Ureter (tissue), 1 donor: ENCODE measurements at regions not wholly inside any gene's neighbourhood (a gene's known extent, or its start where the extent isn't known, plus 50 kb on each side); places are given as distances from the start of the nearest gene placed in this dataset.
"Not testable (repeated sequence)": the region's sequence is repeated elsewhere in the genome, so short reads cannot be mapped to it uniquely, and the experiment has no call there.

Source experiments
- DNase-seq: peaks from one replicate; pipeline ENCODE4 v3.0.0-alpha.2; 2020; ENCODE audit warnings: low spot score
- donor health status: DM: yes; HTN: yes; CAD: no.

DNA sequence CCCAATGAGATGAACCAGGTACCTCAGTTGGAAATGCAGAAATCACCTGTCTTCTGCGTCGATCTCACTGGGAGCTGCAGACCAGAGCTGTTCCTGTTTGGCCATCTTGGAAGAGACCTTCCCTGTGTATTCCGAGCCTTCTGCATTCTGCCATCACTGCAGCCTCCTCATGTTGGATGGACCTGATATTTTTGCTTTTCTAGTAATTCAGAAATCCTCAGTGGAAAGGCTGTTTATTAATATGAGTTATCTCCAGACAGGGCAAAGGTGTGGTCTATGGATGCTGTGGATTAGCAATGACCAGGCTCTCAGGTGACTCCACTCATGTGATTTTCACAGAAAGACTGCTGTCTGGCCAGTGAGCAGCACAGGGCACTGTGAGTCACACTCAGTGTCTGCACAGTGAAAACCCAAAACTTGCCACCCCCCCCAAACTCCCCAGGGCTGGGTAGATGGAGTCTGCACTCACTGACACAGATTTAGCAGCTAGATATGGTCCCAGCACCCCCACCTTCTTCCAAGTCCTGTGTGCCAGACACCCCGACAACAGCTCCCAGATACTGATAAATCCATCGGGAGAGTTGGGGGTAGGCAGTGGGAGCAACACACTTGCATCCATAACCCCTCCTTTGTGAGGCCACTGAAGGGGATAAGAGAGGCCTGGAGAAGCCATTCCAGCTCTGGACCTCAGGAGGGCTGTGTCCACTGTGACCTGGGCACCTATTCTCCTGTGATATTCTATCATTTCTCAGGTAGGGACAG lies 75.2 kb upstream of the TOP3B start:
- DNase-seq, result no peak

DNA sequence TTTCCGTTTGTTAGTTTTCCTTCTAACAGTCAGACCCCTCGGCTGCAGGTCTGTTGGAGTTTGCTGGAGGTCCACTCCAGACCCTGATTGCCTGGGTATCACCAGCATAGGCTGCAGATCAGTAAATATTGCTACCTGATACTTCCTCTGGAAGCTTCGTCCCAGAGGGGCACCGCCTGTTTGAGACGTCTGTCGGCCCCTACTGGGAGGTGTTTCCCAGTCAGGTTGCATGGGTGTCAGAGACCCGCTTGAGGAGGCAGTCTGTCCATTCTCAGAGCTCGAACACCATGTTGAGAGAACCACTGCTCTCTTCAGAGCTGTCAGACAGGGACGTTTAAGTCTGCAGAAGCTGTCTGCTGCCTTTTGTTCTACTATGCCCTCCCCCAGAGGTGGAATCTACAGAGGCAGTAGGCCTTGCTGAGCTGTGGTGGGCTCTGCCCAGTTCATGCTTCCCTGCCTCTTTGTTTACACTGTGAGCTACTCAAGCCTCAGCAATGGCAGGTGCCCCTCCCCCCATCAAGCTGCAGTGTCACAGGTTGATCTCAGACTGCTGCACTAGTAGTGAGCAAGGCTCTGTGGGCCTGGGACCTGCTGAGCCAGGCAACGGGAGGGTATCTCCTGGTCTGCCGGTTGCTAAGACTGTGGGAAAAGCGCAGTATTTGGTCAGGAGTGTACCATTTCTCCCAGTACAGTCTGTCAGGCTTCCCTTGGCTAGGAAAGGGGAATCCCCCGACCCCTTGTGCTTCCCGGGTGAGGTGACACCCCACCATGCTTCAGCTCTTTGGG lies 74.4 kb upstream of the TOP3B start:
- not testable (repeated sequence) for DNase-seq

DNA sequence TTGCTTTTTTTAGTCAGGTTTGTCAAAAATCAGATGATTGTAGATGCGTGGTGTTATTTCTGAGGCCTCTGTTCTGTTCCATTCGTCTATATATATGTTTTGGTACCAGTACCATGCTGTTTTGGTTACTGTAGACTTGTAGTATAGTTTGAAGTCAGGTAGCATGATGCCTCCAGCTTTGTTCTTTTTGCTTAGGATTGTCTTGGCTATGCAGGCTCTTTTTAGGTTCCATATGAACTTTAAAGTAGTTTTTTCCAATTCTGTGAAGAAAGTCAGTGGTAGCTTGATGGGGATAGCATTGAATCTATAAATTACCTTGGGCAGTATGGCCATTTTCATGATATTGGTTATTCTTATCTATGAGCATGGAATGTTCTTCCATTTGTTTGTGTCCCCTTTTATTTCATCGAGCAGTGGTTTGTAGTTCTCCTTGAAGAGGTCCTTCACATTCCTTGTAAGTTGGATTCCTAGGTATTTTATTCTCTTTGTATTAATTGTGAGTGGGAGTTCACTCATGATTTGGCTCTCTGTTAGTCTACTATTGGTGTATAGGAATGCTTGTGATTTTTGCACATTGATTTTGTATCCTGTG lies 70.1 kb upstream of the TOP3B start:
- DNase-seq, result not testable (repeated sequence)

DNA sequence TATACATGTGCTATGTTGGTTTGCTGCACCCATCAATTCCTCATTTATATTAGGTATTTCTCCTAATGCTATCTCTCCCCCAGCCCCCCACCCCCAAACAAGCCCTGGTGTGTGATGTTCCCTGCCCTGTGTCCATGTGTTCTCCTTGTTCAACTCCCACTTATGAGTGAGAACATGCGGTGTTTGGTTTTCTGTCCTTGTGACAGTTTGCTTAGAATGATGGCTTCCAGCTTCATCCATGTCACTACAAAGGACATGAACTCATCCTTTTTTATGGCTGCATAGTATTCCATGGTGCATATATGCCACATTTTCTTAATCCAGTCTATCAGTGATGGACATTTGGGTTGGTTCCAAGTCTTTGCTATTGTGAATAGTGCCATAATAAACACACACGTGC lies 68.4 kb upstream of the TOP3B start:
- DNase-seq, result not testable (repeated sequence)

DNA sequence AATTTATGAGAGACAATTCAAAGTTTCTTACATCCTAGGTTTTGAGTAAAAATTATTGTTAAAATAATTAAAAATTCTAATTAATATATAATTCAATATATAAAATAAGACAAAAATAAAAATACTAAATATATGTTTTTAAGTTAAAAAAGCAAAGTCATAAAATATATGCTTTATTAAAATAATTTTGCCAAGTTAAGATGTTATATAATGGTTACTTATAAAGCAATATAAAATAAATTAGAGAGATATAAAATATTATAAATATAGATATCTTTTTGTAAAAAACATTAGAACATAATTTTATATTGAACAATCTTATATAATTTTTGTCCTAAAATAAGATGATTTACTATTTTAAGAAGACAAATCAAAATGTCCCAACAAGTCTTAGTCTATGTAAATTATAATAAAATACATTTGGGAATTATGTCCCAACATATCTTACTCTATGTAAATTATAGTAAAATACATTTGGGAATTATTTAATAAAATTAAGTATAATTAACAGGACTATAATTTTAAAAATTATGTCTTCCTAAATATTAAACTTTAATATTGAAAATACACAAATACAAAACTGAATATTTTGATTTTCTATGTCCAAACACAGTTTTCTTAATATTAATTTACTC lies 67.7 kb upstream of the TOP3B start:
- no peak for DNase-seq

DNA sequence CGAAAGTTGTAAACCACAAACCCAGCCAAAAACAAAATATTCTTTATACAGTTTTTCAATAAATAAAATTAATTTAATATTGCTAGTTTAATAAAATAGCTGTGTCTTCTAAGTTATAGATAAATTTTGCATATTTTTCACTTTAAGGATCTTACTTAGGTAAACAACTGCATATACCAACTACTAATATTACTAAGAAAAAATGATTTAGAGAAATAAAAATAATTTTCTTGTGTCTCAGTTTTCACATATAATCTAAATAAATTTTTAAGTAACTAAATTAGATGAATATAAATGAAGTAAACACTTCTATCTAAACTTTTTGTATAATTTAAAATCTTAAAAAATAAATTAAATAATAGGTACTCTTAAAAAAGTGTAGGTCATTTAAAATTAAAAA lies 67.1 kb upstream of the TOP3B start:
- DNase-seq, result no peak

DNA sequence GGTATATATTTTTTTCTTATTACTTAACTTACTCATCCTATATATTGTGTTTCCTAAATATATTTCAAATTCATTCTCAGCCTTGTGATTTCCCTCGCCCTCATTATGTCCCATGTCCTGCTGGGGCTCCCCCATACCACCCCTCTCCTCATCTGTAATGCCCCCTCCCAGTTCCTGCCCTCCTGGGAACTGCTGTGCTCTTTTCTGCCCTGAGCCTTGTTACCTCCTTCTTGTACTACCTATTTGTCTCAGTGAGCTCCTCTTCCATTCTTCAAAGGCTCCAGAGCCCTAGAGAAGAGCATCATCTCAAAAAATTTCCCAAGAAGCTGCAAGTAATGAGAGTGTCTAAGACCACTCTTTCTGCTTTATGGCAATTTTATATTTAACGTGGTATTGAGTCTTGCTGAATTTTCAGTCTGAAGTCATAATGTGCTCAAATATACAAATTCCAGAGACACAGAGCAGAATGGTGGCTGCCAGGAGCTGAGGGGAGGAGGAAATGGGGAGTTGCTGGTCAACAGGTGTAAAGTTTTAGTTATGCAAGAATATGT lies 66.5 kb upstream of the TOP3B start:
- DNase-seq, result no peak

DNA sequence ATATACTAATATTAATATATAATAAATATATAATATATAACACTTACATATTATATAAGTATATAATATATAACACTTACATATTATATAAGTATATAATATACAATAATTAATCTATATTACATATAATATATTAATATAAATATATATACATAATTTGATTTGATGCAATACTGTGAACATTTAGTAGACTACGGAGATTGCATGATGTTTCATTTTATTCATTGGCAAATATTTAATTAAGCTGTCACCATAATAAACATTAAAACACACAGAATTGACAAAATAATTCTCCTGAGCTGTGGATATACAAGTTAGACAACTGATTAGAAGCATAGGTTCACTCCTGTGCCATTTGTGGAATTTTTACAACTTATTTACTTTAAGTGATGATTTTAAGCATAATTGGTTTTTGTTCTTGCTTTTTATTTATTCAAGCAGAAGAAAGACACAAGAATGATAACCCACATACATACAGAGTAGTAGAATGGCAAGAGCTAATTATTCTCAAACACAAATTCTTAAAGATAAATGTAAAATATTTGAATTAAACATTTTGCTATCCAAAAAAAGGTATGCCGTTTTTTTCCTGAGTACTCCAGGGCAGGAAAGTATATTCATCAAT lies 65.8 kb upstream of the TOP3B start:
- no peak for DNase-seq

DNA sequence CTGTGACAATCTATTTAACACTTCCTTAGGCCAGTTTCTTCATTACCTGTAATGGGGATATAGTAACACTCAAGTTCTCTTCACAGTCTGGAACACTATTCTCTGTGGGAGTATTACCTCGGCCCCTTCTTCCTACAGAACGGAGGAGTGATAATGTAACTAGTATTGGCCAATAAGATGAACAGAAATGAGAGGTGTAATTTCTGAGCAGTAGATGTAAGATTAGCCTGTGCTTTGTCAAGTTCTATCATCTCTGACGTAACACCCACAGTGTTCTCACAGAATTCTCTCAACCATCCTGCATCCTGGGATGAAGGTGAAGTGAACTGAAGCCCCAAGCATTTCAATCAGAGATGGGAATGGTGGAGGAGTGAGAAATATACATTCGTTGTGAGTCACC lies 65.2 kb upstream of the TOP3B start:
- DNase-seq, result no peak

DNA sequence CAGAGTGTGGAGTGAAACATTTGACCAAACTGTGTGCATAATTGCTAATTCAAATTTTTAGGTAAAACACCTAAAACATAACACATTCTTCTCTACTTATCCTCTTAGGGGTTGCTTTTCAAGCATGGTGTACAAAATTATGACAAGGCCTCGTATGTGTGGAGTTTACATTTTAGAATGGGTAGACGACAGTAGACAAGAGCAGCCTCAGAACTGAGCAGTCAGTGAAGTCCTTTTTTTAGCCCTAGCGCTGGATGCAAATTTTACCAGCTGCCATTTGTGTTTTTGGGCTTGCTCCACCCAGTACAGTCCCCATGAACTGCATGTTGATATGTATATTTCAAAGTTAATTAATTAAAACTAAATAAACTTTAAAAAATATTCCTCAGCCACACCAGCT lies 64.7 kb upstream of the TOP3B start:
- no peak for DNase-seq

DNA sequence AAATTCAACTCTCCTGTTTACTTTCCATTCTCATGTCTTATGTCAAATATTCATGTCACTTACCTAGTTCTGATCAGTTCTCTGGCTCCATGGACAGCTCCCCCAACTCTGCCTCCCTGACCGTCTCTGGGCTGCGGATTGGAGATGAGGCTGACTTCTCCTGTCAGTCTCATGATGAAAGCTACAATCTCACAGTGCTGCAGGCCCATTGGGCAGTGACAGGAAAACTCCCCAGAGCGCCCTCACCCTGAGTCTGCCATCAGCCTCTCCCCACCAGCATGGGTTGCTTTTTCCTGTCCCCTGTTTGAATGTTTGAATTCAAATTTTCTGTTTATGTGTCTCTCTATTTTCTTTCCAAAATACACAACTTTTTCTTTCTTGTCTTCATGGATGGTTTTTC lies 63.8 kb upstream of the TOP3B start:
- DNase-seq, result no peak

DNA sequence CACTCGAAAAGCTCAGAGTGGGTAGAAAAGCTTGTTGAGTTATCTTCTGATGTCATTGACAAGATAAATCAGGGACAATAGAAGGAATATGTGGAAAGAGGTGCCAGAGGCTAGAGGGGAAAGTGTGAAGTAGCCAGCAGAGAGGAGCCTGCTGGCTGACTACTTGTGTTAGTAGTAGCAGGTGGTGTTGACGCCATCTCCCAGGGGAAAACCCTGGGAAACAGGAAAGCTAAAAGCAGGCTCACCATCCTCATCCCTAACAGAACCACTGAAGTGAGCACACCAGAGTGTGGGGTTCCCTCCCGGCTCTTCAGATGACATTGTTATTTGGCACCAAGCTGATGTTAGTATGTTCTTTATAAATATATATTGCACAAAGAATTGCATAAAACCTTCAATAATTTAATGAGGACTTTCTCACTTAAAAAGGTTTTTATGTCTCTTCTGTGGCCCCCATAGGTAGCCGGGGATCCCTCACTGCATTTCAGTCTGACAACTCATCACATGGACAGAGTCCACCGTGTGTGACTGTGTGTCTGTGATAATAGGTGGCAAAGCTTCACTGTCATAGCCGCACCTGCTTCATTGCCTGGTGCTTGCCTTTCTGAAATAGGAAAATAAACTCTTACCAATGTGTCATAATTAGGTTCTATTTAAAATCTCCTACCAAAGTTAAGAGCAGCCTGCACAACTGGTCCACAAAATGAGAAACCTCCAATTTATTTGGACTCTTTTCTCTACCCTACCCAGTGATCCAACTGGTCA lies 63.2 kb upstream of the TOP3B start:
- no peak for DNase-seq

DNA sequence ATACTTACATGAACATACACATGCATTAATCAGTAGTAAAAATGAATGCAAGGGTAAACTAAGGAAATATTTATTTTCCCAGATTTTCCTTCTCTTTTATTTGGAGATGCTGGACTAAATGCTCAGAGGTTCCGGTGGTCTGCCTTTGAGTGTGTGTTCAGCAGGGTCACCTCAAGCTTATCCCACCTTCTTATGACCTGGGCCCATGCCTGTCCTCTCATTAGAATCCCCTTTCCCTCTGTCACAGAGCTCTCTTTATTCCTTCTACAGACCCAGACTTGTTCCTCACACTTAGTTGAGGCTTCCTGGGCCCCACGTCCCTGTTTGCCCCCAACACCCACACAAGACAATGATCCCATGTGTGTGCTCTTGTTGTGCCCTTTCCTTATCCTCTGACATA lies 61.6 kb upstream of the TOP3B start:
- DNase-seq, result no peak

DNA sequence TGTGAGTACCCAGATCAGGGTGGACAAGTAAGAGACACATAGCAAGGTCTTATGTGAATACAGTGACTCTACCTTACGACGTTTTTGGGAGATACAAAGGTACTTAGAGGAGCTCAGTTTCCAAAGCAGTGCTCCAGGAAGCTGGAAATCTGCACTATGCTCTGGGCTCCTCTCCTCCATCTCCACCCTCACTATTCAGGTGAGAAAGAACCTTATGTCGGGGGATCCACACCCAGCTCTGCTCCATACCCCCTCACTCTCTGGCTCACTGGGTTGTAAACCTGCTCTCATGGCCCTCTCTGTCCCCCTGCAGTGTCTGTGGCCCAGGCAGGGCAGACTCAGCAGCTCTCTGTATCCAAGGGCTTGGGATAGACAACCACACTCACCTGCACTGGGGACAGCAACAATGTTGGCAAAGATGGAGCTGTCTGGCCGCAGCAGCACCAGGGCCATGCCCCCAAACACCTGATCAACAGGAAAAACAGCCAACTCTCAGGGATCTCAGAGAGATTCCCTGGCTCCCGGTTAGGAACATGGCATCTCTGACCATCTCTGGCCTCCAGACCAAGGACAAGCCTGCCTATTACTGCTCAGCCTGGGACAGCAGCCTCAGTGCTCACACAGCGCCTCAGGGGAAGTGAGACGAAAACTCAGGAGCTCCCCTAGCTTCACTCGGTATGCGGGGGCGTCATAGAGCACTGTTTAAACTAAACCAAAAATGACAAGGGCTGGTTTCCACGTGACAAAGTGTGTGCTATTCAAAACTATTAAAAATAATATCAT lies 60.9 kb upstream of the TOP3B start:
- no peak for DNase-seq

DNA sequence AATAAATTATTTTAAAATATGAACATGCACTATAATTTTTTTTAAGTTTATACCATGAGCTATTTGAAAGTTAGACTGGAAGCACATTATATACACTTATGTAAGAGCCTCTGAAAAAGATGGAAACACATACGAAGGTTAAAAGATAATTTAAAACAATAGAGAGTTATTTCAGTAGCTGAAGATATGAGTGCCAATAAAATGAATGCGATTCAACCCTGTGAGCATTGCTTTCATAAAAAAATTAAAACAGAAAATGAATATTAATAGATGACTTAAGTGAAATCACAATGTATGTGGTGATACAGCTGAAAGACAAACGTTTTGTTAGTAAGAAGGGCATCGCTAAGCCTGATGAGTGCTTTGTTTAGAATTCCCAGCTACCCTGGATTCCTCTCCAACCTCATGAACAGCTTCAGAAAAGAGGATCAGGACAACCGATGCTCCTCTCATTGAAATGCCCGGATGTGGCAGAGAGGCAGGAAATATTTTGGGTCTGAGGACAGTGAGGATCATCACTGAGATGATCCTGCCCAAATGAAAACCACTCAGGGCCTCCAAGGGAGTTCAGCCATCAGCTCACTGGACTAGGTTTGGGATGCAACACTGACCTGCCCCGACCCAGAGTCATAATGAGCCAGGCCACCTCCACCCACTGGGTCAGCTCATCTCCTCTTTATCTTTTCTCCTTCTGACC lies 60.2 kb upstream of the TOP3B start:
- no peak for DNase-seq

DNA sequence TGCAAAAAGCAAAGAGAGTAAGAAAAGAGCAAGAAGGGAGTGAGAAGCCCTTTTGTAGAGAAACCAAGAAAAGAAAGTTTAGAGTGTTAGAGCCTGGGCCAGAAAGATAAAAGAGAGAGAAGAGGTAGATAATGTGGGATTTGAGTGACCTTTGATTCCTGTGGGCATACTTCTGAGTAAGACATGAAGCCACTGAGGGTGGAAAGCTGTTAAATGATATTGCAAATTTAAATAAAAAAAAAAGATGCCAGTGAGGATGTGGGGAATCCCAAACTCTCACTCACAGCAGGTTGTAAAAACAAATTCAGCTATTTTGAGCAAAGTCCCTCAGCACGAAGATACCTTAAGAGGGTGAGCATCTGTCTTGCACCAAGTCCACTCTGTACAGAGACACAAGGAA lies 59.4 kb upstream of the TOP3B start:
- no peak for DNase-seq

DNA sequence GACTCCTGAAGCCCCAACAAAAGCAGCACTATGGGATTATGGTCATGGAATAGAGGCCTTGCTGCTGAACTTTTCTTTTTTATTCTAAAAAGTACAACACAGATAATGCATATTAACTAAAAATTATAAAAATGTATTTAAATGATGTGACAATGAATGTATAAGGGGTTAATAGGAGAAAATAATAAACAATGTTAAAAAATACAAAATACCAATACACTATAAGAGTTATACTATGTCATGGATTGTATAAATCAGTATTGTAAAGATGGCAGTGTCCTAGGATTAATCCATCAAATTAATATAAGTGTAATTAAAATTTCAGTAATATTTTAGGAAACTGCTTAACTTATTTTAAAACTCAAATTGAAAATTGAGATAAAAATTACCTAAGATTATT lies 58.3 kb upstream of the TOP3B start:
- DNase-seq, result no peak

DNA sequence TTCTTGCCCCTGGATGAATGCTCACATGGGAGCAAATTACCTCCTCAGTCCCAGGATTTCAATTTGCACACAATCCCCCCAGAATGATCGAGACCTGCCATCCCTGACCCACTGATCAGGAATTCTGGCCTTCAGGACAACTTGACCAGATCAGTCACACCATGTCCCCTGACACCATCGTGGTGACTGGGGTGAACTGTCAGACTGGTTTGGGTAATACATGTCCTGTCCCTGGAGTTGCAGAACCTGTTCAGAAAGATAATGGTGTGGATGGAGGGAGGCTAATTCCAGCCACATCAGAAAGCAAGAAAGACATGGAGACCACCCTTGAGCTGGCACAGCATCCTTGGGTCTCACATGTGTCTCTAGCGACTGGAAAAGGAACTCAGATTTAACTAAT lies 57.9 kb upstream of the TOP3B start:
- no peak for DNase-seq

DNA sequence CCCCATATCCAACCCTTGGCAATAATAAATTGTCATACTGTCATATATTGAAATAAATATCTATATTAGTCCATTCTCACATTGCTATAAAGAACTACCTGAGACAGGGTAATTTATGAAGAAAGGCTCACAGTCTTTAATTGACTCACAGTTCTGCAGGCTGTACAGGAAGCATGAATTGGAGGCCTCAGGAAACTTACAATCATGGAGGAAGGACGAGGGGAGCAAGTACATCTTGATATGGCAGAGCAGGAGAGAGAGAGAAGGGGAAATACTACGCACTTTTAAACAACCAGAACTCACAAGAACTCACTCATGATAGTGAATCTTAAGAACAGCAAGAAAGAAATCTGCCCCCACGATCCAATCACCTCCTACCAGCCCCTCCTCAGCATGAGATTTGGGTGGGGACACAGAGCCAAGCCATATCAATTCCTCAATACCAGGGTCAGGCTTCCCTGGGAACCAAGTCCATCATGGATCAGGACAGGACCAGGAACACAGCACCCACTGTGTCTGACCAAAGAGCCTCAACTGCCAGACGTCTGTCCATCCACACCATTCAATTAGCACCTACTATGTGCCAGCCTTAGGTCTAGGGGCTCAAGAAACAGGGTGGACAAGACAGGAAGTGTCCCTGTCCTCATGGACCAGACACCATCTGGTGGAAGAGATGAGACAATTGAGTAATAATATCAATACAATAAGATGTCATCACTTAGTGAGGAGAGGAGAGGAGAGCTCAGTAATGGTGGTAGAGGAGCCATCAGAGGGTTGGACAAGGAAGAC lies 56.9 kb upstream of the TOP3B start:
- no peak for DNase-seq
